ENCODE measurements at regions not wholly inside any gene's neighbourhood (a gene's known extent, or its start where the extent isn't known, plus 50 kb on each side); places are given as distances from the start of the nearest gene placed in this dataset.
A peak's percentile ranks its signal among the peaks of the same experiment; 100 is the strongest.
"Not testable (repeated sequence)": the region's sequence is repeated elsewhere in the genome, so short reads cannot be mapped to it uniquely, and the experiment has no call there.

GRCh38 chr9:6104406-6104805, 89.0 kb upstream of the RANBP6 start:
- not testable (repeated sequence) for DNase-seq (ENCODE audit: low read depth, low spot score)

- not testable (repeated sequence) for DNase-seq (ENCODE audit: low read depth, low spot score)
These were observed 88.5 kb upstream of the RANBP6 start for GRCh38 chr9:6103911-6104310.

GRCh38 chr9:6102336-6102987, 87.0 kb upstream of the RANBP6 start:
- not testable (repeated sequence) for DNase-seq (ENCODE audit: low read depth, low spot score)

GRCh38 chr9:6101725-6102124, 86.3 kb upstream of the RANBP6 start:
- not testable (repeated sequence) for DNase-seq (ENCODE audit: low read depth, low spot score)

GRCh38 chr9:6099346-6099745, 83.9 kb upstream of the RANBP6 start:
- DNase-seq (ENCODE audit: low read depth, low spot score), result not testable (repeated sequence)

- DNase-seq (ENCODE audit: low read depth, low spot score), result no peak
These were observed 83.0 kb upstream of the RANBP6 start for GRCh38 chr9:6098431-6098830.

GRCh38 chr9:6096821-6097220, 81.4 kb upstream of the RANBP6 start:
- DNase-seq (ENCODE audit: low read depth, low spot score), result no peak

GRCh38 chr9:6090277-6091210, 75.1 kb upstream of the RANBP6 start:
- no peak for DNase-seq (ENCODE audit: low read depth, low spot score)

- no peak for DNase-seq (ENCODE audit: low read depth, low spot score)
These were observed 73.9 kb upstream of the RANBP6 start for GRCh38 chr9:6089300-6089699.

- no peak for DNase-seq (ENCODE audit: low read depth, low spot score)
These were observed 70.7 kb upstream of the RANBP6 start for GRCh38 chr9:6086006-6086655.

GRCh38 chr9:6080154-6080716, 64.8 kb upstream of the RANBP6 start:
- peak; percentile 51 for DNase-seq (ENCODE audit: low read depth, low spot score)

- no peak for DNase-seq (ENCODE audit: low read depth, low spot score)
These were observed 64.0 kb upstream of the RANBP6 start for GRCh38 chr9:6079386-6079785.

GRCh38 chr9:6078382-6079105, 63.1 kb upstream of the RANBP6 start:
- DNase-seq (ENCODE audit: low read depth, low spot score), result no peak

GRCh38 chr9:6076851-6077250, 61.4 kb upstream of the RANBP6 start:
- no peak for DNase-seq (ENCODE audit: low read depth, low spot score)

GRCh38 chr9:6073731-6074130, 58.3 kb upstream of the RANBP6 start:
- DNase-seq (ENCODE audit: low read depth, low spot score), result no peak

GRCh38 chr9:6072865-6073264, 57.4 kb upstream of the RANBP6 start:
- no peak for DNase-seq (ENCODE audit: low read depth, low spot score)

GRCh38 chr9:6072453-6072852, 57.0 kb upstream of the RANBP6 start:
- no peak for DNase-seq (ENCODE audit: low read depth, low spot score)

GRCh38 chr9:6068983-6069382, 53.6 kb upstream of the RANBP6 start:
- DNase-seq (ENCODE audit: low read depth, low spot score), result no peak

GRCh38 chr9:6067426-6067825, 52.0 kb upstream of the RANBP6 start:
- no peak for DNase-seq (ENCODE audit: low read depth, low spot score)

Data from brain pericyte (primary cell).